ENCODE measurements at regions not wholly inside any gene's neighbourhood (a gene's known extent, or its start where the extent isn't known, plus 50 kb on each side); places are given as distances from the start of the nearest gene placed in this dataset.

DNA sequence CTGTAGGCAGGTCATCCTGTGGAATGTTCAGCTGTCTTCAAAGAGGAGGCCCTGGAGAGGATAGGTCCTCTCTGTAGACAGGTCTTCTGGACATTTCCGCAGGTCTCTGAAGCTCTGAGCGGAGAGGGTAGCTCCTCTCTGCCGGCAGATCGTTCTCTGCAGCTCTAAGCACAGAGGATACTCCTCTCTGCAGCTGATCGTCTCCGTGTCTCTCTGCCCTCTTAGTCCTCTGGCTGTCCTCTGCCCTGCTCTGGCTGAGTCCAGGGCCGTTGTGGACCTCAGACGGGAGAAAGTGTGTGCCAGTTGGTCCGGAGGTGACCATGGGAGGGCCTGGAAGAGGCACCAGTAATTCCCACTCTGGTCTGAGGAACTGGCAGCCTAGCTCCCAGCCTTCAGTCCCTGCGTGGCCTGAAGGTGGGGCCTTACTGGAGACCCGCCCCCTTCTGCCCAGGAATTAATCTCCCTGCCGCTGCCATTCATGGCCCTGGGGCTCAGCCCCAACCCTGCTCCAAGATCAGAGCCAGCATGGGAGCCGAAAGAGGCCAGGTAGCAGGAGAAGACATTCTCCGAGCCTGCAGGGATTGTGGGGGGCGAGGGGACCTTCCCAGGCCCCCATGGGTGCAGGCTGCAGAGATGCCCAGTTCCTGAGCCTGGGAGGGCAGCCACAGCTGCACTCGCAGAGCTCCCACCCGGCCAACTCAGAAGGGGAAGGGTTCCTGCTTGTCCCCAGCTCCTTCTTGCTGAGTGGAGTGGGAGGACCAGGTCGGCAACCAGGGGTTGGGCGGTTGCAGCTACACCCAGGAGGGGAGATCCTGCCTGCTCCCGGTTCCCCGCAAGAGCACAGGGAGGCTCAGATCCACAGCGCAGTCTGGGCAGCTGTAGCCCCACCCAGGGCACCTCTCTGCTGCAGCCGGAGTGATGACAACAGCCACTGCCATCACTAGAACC lies 488.7 kb downstream of the RSL24D1 start:
- no peak for DNase-seq

GRCh38 chr15:54687628-54688027 lies 509.1 kb downstream of the RSL24D1 start:
- peak in 1 of 2 experiments; percentile 6 for DNase-seq

Data from NCI-H526 (cell line).